Stimulated activated naive CD8-positive, alpha-beta T cell treated with anti-CD3 and anti-CD28 coated beads, Interleukin-15, amount 100 ng/mL, for 72 hours (primary cell): ENCODE measurements at regions not wholly inside any gene's neighbourhood (a gene's known extent, or its start where the extent isn't known, plus 50 kb on each side); places are given as distances from the start of the nearest gene placed in this dataset.

ENCODE experiments used
- ATAC-seq: fragments of 150-1000 bp; cut with Tn5 transposase; 2 replicates; pipeline ENCODE4 v1.10.0; 2021; ENCODE audit warnings: mild to moderate bottlenecking, moderate library complexity
- DNase-seq, 2 donors: peaks; one replicate each; pipeline ENCODE4 v3.0.0; 2021 to 2022
- H3K27ac Mint-ChIP-seq, 2 donors: one replicate each; pipeline ENCODE4 v1.8.0; 2022; ENCODE audit warnings: mild to moderate bottlenecking in 2 of 2, mixed read lengths in 2 of 2, moderate library complexity in 2 of 2
- H3K27me3 Mint-ChIP-seq: one replicate; pipeline ENCODE4 v1.8.0; 2022; ENCODE audit warnings: mixed read lengths
- H3K4me1 Mint-ChIP-seq: one replicate; pipeline ENCODE4 v1.8.0; 2022; ENCODE audit warnings: mild to moderate bottlenecking, mixed read lengths
- H3K4me3 Mint-ChIP-seq, 2 donors: one replicate each; pipeline ENCODE4 v1.8.0; 2022; ENCODE audit warnings: mild to moderate bottlenecking in 2 of 2, mixed read lengths in 2 of 2, moderate library complexity in 1 of 2
- H3K9me3 Mint-ChIP-seq, 2 donors: one replicate each; pipeline ENCODE4 v1.8.0; 2022; ENCODE audit warnings: mixed read lengths in 2 of 2

GRCh38 chr1:96978444-96978843 lies 256.9 kb downstream of the PTBP2 start:
- no peak overlapping the region for H3K27ac Mint-ChIP-seq
- H3K9me3 Mint-ChIP-seq = no peaks in the 10 kb centered on the region
- DNase-seq = no peak
- peaks cover 15% of the 10 kb centered on the region for H3K27me3 Mint-ChIP-seq
- H3K4me1 Mint-ChIP-seq = no peaks in the 10 kb centered on the region
- no peak overlapping the region for H3K4me3 Mint-ChIP-seq
- ATAC-seq = no peak

- no peak overlapping the region for H3K27ac Mint-ChIP-seq
- no peaks in the 10 kb centered on the region for H3K9me3 Mint-ChIP-seq
- peaks cover 15% of the 10 kb centered on the region for H3K27me3 Mint-ChIP-seq
- no peak for ATAC-seq
- H3K4me1 Mint-ChIP-seq = no peaks in the 10 kb centered on the region
- DNase-seq = no peak
- H3K4me3 Mint-ChIP-seq = no peak overlapping the region
Observed at GRCh38 chr1:96978901-96979300, 257.3 kb downstream of the PTBP2 start.

- DNase-seq (no peak), ATAC-seq (no peak)
- H3K9me3 Mint-ChIP-seq = no peaks in the 10 kb centered on the region
- no peaks in the 10 kb centered on the region for H3K4me1 Mint-ChIP-seq
- H3K27ac Mint-ChIP-seq = no peak overlapping the region
- H3K27me3 Mint-ChIP-seq = peaks cover 15% of the 10 kb centered on the region
- no peak overlapping the region for H3K4me3 Mint-ChIP-seq
Observed at GRCh38 chr1:96979304-96980268, 258.0 kb downstream of the PTBP2 start.

GRCh38 chr1:96980448-96980847 lies 258.9 kb downstream of the PTBP2 start:
- H3K4me3 Mint-ChIP-seq = no peak overlapping the region
- ATAC-seq = no peak
- DNase-seq = no peak
- peaks cover 11% of the 10 kb centered on the region for H3K27me3 Mint-ChIP-seq
- peaks cover 2 to 4% of the 10 kb centered on the region in 2 donors for H3K9me3 Mint-ChIP-seq
- no peaks in the 10 kb centered on the region for H3K4me1 Mint-ChIP-seq
- H3K27ac Mint-ChIP-seq = no peak overlapping the region

GRCh38 chr1:96981181-96981580 lies 259.6 kb downstream of the PTBP2 start:
- H3K9me3 Mint-ChIP-seq = peaks cover 4 to 12% of the 10 kb centered on the region in 2 donors
- H3K4me3 Mint-ChIP-seq = no peak overlapping the region
- no peak for DNase-seq
- H3K27me3 Mint-ChIP-seq = peaks cover 7% of the 10 kb centered on the region
- no peak overlapping the region for H3K27ac Mint-ChIP-seq
- no peak for ATAC-seq
- H3K4me1 Mint-ChIP-seq = no peaks in the 10 kb centered on the region

GRCh38 chr1:96982118-96982517 lies 260.5 kb downstream of the PTBP2 start:
- peaks cover 4 to 20% of the 10 kb centered on the region in 2 donors for H3K9me3 Mint-ChIP-seq
- ATAC-seq (no peak), DNase-seq (no peak)
- no peak overlapping the region for H3K4me3 Mint-ChIP-seq
- peak overlapping the region in 1 of 2 donors; percentile 13 for H3K27ac Mint-ChIP-seq
- no peaks in the 10 kb centered on the region for H3K4me1 Mint-ChIP-seq
- peaks cover 10% of the 10 kb centered on the region for H3K27me3 Mint-ChIP-seq

DNA sequence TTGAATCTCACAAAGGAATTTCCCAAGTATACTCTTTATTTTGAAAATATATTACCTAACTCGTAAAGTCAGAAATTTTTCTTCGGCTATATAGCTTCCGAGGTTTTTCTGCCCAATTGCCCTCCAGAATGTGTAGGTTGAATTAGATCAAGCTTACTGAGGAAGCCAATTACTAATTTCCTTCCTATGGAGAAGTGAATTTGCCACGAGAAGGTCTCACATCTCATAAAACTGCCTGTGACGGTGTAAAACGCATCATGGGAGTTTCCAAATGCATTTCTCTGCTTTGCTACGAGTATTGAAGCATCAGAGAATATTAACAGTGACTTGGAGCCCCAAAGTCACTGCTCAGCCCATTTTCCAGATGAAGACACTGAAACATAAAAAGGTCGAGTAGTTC lies 262.3 kb downstream of the PTBP2 start:
- ATAC-seq (no peak), DNase-seq (no peak)
- Mint-ChIP-seq H3K4me3 (no peak overlapping the region), H3K9me3 (peaks cover 4 to 20% of the 10 kb centered on the region in 2 donors), H3K27ac (no peak overlapping the region), H3K27me3 (peaks cover 20% of the 10 kb centered on the region), H3K4me1 (no peaks in the 10 kb centered on the region)

DNA sequence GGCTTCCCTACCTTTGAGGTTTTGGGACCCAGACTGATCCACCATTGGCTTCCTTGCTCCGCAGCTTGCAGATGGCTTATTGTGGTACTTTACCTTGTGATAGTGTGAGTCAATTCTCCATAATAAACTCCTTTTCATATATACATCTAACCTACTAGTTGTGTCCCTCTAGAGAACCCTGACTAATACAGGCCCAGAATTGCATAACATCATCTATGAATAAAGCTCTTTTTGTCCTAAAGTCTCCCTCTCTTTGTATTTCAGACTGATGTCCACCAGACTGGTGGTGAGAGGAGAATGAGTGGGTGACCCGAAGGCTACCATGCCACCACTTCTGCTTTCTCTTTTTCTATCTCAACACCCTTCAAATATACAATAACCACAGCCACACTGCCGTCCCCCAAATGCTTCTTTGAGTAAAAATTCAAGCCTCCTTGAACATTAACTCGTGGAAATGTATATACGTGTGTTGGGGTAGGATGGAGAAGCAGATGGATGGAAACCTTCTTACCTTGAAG lies 265.7 kb downstream of the PTBP2 start:
- no peak overlapping the region for H3K4me3 Mint-ChIP-seq
- no peak overlapping the region for H3K27ac Mint-ChIP-seq
- ATAC-seq = no peak

DNA sequence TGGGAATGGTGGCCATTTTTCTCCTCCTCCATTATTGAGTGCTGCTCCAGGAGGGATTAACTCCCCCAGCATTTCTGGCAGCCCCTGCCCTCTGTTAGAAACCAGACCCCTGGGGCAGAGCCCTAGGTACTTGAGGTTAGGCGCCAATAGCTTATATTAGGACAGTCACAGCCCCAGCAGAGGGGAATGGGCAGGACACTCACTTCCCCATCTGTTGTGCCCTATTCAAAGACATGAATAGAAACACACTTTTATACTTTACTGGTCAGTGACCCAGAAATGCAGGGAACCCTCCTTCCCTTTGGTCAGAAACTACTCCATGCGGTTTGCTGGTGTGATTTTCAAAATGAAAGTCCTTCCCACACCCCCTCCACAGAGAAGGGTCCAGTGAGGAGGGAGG lies 267.7 kb downstream of the PTBP2 start:
- no peak for ATAC-seq
- Mint-ChIP-seq H3K27ac (no peak overlapping the region), H3K9me3 (peaks cover 4 to 20% of the 10 kb centered on the region in 2 donors), H3K27me3 (peaks cover 37% of the 10 kb centered on the region), H3K4me1 (no peaks in the 10 kb centered on the region), H3K4me3 (no peak overlapping the region)
- no peak for DNase-seq

More for the DNA sequence above, 265.7 kb downstream of the PTBP2 start:
- peaks cover 4 to 20% of the 10 kb centered on the region in 2 donors for H3K9me3 Mint-ChIP-seq
- H3K27me3 Mint-ChIP-seq = peaks cover 33% of the 10 kb centered on the region
- DNase-seq = no peak
- H3K4me1 Mint-ChIP-seq = no peaks in the 10 kb centered on the region

DNA sequence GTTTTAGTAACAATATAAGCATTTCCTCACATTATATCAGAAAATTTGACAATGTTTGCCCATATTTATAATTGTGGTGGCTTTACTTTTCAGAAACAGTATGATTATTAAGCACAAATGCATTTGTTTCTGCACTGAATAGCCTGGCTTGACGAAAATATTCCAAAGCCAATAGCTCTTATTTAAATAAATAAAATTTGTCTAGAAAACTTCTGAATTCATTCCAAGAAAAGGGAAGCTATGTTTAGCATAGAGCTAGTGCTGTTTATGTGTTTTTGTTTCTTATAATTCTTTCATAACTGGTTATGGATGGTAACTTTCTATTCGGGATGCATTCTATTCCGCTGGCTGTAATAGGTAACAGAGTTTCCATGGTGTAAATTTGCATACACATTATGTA lies 268.6 kb downstream of the PTBP2 start:
- Mint-ChIP-seq H3K27ac (no peak overlapping the region), H3K4me3 (no peak overlapping the region), H3K9me3 (peaks cover 4 to 19% of the 10 kb centered on the region in 2 donors), H3K27me3 (peaks cover 37% of the 10 kb centered on the region), H3K4me1 (no peaks in the 10 kb centered on the region)
- no peak for DNase-seq
- ATAC-seq = no peak

DNA sequence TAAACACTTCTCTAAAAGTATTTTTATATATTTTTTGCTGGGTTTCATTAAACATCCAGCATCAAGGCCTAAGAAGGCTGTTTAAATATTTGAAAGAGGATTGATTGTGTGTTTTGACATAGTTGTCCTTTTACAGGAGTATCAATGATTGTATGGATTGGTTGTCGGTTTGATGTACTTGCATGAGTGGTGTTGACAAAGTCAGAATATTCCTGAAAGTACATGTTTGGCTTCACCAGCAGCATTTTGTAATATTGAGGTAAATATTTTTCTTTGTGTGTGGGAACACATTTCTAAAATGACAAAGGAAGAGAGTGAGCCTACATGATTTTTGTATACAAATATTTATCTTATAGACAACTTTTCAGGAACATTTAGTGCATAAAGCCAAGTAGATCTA lies 269.7 kb downstream of the PTBP2 start:
- H3K9me3 Mint-ChIP-seq = peaks cover 0 to 8% of the 10 kb centered on the region in 2 donors
- no peaks in the 10 kb centered on the region for H3K4me1 Mint-ChIP-seq
- ATAC-seq (no peak), DNase-seq (no peak)
- H3K4me3 Mint-ChIP-seq = no peak overlapping the region
- H3K27me3 Mint-ChIP-seq = peaks cover 37% of the 10 kb centered on the region
- no peak overlapping the region for H3K27ac Mint-ChIP-seq

DNA sequence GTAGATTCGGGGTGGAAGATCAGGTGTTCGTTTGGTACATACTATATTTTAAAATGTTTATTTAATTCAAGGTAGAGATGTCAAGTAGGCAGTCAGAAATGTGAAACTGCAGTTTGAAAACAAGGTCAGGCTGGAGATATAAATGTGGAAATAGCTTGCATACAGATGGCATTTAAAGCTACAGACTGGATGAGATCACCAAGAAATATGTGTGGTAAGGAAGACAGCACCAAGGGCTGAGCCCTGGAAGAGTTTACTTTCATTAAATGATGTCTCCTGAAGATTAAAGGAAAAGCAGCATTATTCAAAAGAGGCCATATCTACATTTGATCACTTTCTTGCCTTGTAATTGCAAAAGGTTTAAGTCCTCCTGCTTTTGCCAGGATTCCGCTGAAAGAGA lies 271.3 kb downstream of the PTBP2 start:
- no peaks in the 10 kb centered on the region for H3K4me1 Mint-ChIP-seq
- no peaks in the 10 kb centered on the region for H3K9me3 Mint-ChIP-seq
- H3K4me3 Mint-ChIP-seq = no peak overlapping the region
- H3K27ac Mint-ChIP-seq = no peak overlapping the region
- no peak for DNase-seq
- H3K27me3 Mint-ChIP-seq = peaks cover 29% of the 10 kb centered on the region
- ATAC-seq = no peak

GRCh38 chr1:96995351-96995750 lies 273.8 kb downstream of the PTBP2 start:
- ATAC-seq (no peak), DNase-seq (no peak)
- Mint-ChIP-seq H3K27me3 (peaks cover 28% of the 10 kb centered on the region), H3K4me3 (no peak overlapping the region), H3K4me1 (no peaks in the 10 kb centered on the region), H3K27ac (no peak overlapping the region), H3K9me3 (no peaks in the 10 kb centered on the region)

- Mint-ChIP-seq H3K9me3 (no peaks in the 10 kb centered on the region), H3K27me3 (peaks cover 26% of the 10 kb centered on the region), H3K4me3 (no peak overlapping the region), H3K4me1 (no peaks in the 10 kb centered on the region), H3K27ac (no peak overlapping the region)
- ATAC-seq (no peak), DNase-seq (no peak)
Observed at GRCh38 chr1:96996001-96996400, 274.4 kb downstream of the PTBP2 start.

DNA sequence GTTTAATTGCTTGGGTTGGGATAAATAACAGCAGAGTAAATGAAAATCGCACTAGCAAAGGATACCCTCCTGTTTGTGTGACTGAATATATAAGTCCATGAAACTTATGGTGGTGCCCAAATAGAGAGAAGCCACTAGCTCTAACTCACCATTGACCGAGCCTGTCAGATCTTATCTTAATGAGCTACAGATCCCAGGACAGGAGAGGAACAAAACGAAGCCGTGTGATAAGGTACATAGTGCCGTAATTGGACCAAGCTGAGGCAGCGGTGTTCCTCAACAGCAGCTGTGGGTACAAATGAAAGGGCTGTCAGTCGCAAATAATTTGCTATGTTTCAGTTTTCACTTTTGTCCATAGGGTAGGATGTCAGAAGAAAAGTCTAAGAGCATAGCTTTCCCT lies 276.1 kb downstream of the PTBP2 start:
- no peaks in the 10 kb centered on the region for H3K9me3 Mint-ChIP-seq
- H3K4me1 Mint-ChIP-seq = no peaks in the 10 kb centered on the region
- H3K4me3 Mint-ChIP-seq = no peak overlapping the region
- H3K27me3 Mint-ChIP-seq = peaks cover 14% of the 10 kb centered on the region
- ATAC-seq (no peak), DNase-seq (no peak)
- no peak overlapping the region for H3K27ac Mint-ChIP-seq

DNA sequence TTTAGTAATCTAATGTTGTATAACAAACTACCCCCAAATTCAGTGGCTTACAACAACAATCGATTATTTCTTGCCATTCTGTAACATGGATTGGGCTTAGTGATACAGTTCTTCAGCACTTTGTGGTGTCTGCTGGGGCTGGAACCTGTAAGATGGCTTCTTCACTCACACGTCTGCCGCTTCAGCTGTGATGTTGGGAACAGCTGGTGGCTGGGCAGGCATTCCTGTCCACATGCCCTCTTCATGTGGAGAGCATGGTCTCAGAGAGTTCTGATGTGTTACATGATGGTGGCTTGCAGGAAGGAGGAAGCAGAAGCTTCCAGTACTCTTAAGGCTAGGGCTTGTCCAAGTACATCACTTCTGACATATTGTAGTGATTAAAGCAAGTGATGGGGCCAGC lies 276.9 kb downstream of the PTBP2 start:
- Mint-ChIP-seq H3K27ac (no peak overlapping the region), H3K27me3 (peaks cover 22% of the 10 kb centered on the region), H3K4me3 (no peak overlapping the region), H3K4me1 (no peaks in the 10 kb centered on the region), H3K9me3 (no peaks in the 10 kb centered on the region)
- ATAC-seq (peak; percentile 18), DNase-seq (no peak)
